DMS153 (cell line): ENCODE measurements at regions not wholly inside any gene's neighbourhood (a gene's known extent, or its start where the extent isn't known, plus 50 kb on each side); places are given as distances from the start of the nearest gene placed in this dataset.
"Not testable (repeated sequence)": the region's sequence is repeated elsewhere in the genome, so short reads cannot be mapped to it uniquely, and the experiment has no call there.

ENCODE experiments used
- DNase-seq: peaks from one replicate; lab custom pipeline; 2025; lab: John Stamatoyannopoulos, UW

DNA sequence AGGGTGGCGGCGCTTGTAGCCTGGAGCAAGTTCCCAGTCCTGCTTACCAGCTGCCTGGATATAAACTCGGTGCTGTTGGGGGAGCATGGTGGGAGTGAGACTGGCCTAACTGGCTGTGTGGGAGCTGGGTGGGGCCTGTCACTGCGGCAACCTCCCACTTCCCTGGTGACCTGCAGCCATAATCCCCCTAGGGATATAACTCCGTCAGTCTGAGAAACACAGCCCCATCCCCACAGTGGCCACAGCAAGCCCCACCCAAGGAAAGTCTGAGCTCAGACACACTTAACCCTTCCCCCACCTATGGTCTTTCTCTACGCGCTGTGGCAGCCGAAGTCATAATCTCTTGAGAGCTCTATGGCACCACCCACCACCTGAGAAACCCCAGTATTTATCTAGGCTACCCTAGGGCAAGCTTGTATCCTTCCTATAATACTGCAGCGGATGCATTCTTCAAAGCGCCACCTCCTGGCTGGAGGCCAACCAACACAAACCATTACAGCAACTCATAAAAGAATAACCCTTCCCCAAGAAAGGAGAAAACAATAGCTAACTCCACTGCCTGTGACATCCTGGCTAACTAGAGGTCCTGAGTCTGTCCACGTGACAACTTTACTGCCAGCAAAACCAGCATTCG, 57.4 kb downstream of the ZNF648 start:
- DNase-seq, result peak; percentile 3

GRCh38 chr1:182003025-182003725, 58.3 kb downstream of the ZNF648 start:
- DNase-seq, result no peak

DNA sequence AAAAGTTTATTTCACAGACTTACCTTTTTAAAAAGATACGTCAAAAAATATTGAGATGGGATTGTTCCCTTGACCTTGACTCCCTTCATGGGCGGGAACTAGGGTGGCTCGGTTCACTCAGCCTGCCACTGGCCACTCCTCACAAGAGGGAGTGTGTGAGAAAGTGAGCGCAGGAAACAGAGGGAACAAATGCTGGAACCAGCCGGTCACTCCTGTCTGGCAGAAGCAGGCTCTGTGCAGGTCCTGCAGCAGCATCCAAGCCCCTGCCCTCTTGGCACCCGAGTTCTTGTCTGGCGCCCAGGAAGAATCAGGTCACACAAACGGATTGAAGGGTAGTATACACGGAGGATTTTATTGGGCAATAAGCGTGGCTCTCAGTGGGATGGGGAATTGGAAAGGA, 58.9 kb downstream of the ZNF648 start:
- DNase-seq, result no peak

DNA sequence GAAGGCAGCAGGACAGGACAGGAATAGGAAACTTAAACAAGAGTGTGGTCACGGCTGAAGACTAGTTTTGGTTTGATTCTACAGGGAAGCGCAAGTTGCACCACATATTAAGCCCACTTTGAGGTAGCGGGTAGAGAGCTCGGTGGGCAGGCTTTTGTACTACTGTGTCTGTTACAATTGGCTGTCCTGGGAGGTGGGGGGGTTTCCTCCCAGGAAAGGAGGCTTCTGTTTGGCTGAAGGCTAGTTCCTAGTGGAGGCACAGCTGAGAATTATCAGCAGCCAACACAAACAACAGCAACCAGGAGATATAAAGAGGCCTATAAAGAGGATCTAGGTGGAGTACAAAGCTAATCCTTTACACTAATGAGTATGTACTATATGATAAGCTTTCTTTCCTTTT, 62.7 kb downstream of the ZNF648 start:
- DNase-seq, result no peak

DNA sequence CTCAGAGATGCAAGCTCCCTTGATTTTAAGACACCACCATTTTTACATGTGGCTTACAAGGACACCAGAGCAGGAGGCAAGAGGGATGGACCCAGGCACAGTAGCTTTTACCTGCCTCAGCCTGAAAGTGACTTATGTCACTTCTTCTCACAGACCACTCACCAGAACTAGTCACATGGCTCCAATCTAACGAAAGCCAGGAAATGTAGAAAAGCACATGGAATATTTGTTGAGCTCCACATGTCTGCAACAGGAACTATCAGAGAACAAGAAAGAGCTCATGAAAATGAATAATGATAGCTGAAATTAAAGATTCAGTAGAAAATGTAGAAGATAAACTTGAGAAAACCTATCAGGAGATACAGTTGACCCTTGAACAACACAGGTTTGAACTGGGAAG, 69.4 kb downstream of the ZNF648 start:
- no peak for DNase-seq

- DNase-seq, result no peak
Measured at GRCh38 chr1:181990728-181991127, 70.8 kb downstream of the ZNF648 start.

GRCh38 chr1:181989261-181989920, 72.1 kb downstream of the ZNF648 start:
- DNase-seq, result no peak

- DNase-seq, result no peak
Measured at GRCh38 chr1:181987996-181988395, 73.5 kb downstream of the ZNF648 start.

GRCh38 chr1:181987334-181987895, 74.1 kb downstream of the ZNF648 start:
- no peak for DNase-seq

DNA sequence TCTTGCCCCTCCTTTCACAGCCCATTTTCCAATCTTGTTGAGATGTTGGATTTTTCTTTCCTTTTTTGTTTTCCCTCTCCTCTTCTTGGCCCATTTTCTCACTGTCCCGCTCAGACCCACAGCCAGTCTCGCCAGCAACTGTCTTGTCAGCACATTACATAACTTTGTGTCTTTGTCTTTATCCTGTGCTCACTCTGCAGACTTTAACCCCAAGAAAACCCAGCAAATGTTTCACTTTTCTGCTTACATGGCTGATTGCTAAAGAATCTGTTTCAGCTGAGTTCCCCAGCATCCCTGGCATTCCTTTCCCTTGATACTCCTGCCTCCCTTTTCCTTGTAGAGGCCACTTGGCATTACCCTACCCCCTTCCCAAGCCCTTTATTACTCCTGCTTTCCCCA, 74.6 kb downstream of the ZNF648 start:
- DNase-seq, result no peak

DNA sequence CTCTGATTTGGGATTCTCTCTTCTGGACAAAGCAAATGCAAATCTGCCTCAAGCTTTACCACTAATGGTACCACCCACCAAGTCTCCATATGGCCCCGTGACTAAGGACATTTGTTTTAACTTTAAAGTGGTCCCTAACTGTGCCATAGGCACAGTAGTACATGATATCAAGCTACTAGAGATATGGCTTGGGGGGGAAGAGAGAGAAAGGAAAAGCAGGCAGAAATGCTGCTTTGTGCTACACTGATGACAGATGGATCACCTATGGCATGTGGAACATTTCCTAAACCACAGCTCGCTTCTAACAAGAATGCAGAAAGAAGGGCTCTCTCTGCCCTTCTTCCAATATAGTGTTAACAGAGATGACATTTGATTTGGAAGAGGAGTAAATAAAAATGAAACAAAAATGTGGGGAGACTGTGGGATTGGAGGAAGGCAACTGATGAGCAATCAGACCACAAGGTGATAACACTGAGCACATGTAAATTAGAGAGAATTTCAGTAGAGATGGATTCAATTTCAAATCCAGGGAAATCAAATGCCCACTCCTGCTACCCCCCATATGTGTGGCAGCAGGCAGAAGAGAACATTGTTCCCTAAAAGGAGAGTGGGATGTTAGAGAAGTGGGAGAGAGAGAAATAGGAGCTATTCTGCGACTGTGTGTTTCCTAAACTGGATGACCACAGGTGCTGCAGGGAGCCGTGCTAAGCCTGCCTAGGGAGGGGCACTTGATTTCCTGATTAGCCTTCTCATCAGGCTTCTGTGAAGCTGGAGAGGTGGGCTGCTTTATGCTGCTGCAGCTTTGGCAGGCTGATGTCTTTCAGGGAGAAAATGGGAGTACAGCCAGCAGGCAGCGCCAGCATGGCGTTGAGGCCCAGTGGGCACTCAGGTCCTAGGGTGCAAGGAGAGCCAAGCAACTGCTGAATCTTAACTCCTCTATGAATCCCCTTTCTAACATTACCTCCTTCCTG, 75.3 kb downstream of the ZNF648 start:
- DNase-seq, result no peak

GRCh38 chr1:181985281-181985680, 76.2 kb downstream of the ZNF648 start:
- no peak for DNase-seq

DNA sequence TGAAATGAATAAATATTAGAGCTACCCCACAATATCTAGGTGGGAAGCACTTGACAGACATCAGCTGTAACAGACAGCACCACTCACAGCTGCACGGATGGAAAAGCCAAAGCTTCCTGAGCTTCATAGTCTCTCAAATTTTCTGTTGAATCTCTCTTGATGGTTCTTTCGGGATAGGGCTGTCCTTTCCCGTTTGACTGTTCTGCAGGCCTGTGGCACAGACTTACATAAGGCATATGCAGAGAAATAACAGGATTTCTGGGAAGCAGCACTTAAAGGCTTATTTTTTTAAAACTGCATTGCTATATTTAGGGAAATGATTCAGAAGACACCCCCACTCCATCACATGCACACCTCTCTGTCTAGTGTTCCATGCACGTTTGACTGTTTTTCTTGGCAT, 77.5 kb downstream of the ZNF648 start:
- DNase-seq, result no peak

- no peak for DNase-seq
Measured at GRCh38 chr1:181981821-181982220, 79.7 kb downstream of the ZNF648 start.

DNA sequence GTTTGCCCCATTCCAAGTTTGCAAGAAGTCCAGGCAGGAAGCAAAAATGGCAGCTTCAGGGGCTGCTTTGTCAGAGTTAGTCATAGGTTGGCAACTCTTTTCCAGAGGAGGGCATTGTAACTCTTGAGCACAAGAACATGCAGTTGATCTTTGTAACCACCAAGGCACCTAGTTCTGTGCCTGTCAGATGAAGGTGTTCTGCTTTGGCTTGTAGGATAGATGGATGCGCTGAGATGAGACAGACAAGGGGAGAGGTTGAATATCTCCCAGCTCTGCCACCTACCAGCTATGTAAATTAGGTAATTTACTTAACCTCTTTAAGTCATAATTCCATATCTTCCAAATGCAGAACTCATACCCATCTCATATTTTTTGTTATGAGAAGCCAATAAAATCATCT, 89.3 kb downstream of the ZNF648 start:
- no peak for DNase-seq

DNA sequence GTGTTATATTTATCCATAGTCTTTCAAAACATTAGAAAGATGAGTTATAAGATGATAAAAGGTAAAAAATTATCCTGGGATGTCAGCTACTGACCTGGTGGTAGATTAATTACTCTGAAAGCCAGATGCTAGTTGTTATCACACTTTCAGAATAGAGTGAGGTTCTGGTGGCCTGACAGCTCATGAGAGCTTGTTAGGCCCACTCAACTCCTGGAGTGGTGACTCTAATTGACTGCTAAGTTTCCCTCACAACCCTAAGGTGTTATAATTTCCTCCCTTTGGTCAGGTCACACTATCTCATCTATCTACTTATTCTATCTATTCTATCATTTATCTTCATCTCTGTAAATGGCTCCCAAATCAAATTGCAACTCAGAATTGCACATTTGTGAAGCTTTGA, 90.1 kb downstream of the ZNF648 start:
- no peak for DNase-seq

DNA sequence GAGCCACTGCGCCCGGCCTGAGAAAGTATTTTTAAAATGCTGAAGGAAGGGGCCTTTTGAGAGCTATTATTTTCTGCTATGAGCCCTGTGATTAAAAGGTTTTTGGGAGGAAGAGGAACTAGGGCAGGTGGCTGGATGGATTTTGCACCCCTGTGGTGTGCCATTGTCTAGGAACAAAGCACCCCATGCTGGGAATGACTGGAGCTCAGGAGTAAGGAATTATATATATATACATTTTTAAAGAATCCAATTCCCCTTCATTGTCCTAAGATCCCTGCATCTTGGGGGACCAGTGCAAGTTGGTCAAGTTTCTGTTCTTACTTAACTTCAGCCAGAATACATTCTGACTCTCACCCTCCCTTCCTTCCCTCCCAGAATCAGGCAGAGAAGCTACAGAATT, 91.6 kb downstream of the ZNF648 start:
- no peak for DNase-seq

DNA sequence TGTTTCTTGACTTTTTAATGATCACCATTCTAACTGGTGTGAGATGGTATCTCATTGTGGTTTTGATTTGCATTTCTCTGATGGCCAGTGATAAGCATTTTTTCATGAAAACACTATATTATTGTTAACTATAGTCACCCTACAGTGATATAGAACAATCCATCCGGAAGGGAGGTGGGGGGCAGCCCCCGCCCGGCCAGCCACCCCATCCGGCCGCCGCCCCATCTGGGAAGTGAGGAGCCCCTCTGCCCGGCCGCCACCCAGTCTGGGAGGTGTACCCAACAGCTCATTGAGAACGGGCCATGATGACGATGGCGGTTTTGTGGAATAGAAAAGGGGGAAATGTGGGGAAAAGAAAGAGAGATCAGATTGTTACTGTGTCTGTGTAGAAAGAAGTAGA, 106.8 kb downstream of the ZNF648 start:
- DNase-seq, result not testable (repeated sequence)

- DNase-seq, result not testable (repeated sequence)
Measured at GRCh38 chr1:181954178-181954577, 107.3 kb downstream of the ZNF648 start.

- DNase-seq, result no peak
Measured at GRCh38 chr1:181953596-181953995, 107.9 kb downstream of the ZNF648 start.

DNA sequence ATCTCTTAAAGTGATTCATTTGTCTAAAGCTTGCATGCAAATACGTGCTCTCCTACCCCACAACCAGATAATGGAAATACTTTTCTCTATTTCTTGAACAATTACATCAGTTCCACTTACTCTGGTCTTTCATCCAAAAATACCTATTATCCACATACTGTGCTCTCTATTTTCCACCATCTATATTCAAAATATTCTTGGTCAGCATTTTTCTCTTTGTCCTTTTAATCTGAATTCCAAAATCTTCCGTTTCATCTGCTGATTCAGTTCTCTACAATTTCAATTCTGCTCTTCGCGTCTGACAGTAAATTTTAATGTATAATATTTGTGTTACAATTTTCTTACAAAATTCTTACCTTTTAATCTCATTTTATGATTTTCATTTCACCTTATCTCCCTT, 110.3 kb downstream of the ZNF648 start:
- no peak for DNase-seq

- no peak for DNase-seq
Measured at GRCh38 chr1:181949500-181949899, 112.0 kb downstream of the ZNF648 start.
